Common myeloid progenitor, CD34-positive (primary cell): ENCODE measurements at regions not wholly inside any gene's neighbourhood (a gene's known extent, or its start where the extent isn't known, plus 50 kb on each side); places are given as distances from the start of the nearest gene placed in this dataset.

Experiments used
- CTCF ChIA-PET: fragments of 350-600 bp; sonication (Branson Sonifier 250); formaldehyde crosslinking; loops from one replicate; lab custom pipeline; 2021; ENCODE audit warnings: antibody characterized with exemption; lab: Charles Lee
- POLR2A ChIA-PET: fragments of 350-600 bp; sonication (Branson Sonifier 250); formaldehyde crosslinking; loops from one replicate; lab custom pipeline; 2021; ENCODE audit warnings: antibody characterized with exemption; lab: Charles Lee
- DNase-seq, 3 donors: peaks; one replicate each; pipeline versions ENCODE4 v3.0.0 to v3.0.0-alpha.2; 2013
- H3K27ac ChIP-seq, 2 experiments: 1 replicate in 1 of 2; 2 replicates in 1 of 2; pipeline ENCODE4 v1.7.0; 2013; ENCODE audit warnings: inconsistent platforms in 2 of 2, low read length in 2 of 2, mild to moderate bottlenecking in 2 of 2, low read depth in 1 of 2, moderate library complexity in 1 of 2; ENCODE audit not compliant: severe bottlenecking in 2 of 2, insufficient read depth in 1 of 2, poor library complexity in 1 of 2
- H3K27me3 ChIP-seq, 5 experiments: replicated peaks in 2 of 5; 1 replicate in 3 of 5; 2 replicates in 2 of 5; pipeline versions ENCODE4 v1.6.1 to v1.7.0; 2013; ENCODE audit warnings: low read length in 4 of 5, mild to moderate bottlenecking in 2 of 5, moderate library complexity in 2 of 5, inconsistent platforms in 1 of 5; ENCODE audit not compliant: insufficient read depth in 5 of 5, control insufficient read depth in 4 of 5
- H3K36me3 ChIP-seq, 4 experiments: 1 replicate in 2 of 4; 2 replicates in 2 of 4; pipeline versions ENCODE4 v1.6.1 to v1.7.0; 2013; ENCODE audit warnings: low read length in 3 of 4, control low read depth in 1 of 4, mild to moderate bottlenecking in 1 of 4; ENCODE audit not compliant: control insufficient read depth in 4 of 4, insufficient read depth in 4 of 4
- H3K4me1 ChIP-seq, 4 experiments: 1 replicate in 3 of 4; 2 replicates in 1 of 4; pipeline versions ENCODE4 v1.6.1 to v1.7.1; 2013; ENCODE audit warnings: low read length in 3 of 4, mild to moderate bottlenecking in 3 of 4, control low read depth in 1 of 4, inconsistent platforms in 1 of 4, moderate library complexity in 1 of 4; ENCODE audit not compliant: control insufficient read depth in 4 of 4, insufficient read depth in 4 of 4; ENCODE audit errors: control extremely low read depth in 1 of 4
- H3K4me3 ChIP-seq, 7 experiments: 1 replicate in 4 of 7; 2 replicates in 3 of 7; pipeline versions ENCODE4 v1.5.1 to v1.7.0; 2013; ENCODE audit warnings: mild to moderate bottlenecking in 7 of 7, low read length in 6 of 7, moderate library complexity in 6 of 7, inconsistent platforms in 2 of 7, low read depth in 2 of 7, control low read depth in 1 of 7; ENCODE audit not compliant: insufficient read depth in 4 of 7, control insufficient read depth in 1 of 7; ENCODE audit errors: extremely low read depth in 1 of 7
- H3K9me3 ChIP-seq, 5 experiments: 1 replicate in 4 of 5; 2 replicates in 1 of 5; pipeline versions ENCODE4 v1.6.1 to v1.7.1; 2013; ENCODE audit warnings: low read length in 4 of 5, mild to moderate bottlenecking in 2 of 5, inconsistent platforms in 1 of 5, low read depth in 1 of 5, moderate library complexity in 1 of 5; ENCODE audit not compliant: control insufficient read depth in 4 of 5, insufficient read depth in 2 of 5; ENCODE audit errors: control extremely low read depth in 1 of 5
- WGBS: methylation state at CpG from one replicate; pipeline ENCODE4 v1.1.5; 2013; ENCODE audit not compliant: insufficient coverage; 5-methylcytosine and 5-hydroxymethylcytosine counted together

DNA sequence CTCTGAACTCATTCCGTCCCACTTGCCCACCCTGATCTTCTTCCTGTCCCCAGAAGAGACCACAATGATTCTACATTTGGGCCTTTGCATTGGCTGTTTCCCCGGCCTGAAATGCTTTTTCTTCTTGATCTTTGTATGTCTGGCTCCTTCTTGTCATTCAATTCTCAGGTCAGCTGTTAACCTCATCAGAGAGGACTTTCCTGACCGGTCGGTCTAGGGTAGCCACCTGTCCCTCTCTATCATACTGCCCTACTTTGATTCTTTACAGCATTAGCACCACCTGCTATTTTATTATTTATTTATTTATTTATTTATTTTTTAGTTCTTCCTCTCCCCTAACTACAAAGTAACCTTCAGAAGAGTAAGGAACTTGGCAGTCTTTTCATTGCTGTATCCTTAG, 84.3 kb downstream of the DYRK2 start:
- H3K4me3 ChIP-seq: no peak overlapping the region
- ChIA-PET POLR2A (no interaction called here), CTCF (no interaction called here)
- WGBS: 100% methylated on average over 3 of the region's 4 CpGs
- no peak for DNase-seq
- peaks cover 0 to 1% (median 0%) of the 10 kb centered on the region in 5 experiments for H3K27me3 ChIP-seq
- H3K9me3 ChIP-seq: no peaks in the 10 kb centered on the region
- H3K4me1 ChIP-seq: no peaks in the 10 kb centered on the region
- no peak overlapping the region for H3K27ac ChIP-seq
- H3K36me3 ChIP-seq: no peaks in the 10 kb centered on the region

DNA sequence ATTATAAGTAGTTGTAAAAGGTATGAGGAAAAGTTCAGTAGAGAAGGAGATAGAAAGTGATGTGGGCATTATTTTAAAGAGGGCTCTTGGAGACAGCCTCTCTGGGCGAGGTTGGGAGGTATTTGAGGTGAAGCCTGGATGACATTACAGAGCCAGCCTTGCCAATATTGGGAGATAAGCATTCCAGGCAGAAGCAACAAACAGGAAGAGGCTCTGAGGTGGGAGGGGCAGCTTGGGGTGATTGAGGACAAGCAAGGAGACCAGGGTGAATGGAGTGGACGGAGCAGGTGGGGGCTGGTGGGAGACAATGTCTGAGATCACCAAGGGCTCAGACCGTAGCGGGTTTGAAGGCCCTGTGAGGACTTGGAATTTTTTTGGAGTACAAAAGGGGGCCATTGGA, 87.3 kb downstream of the DYRK2 start:
- no peak for DNase-seq
- Histone ChIP-seq H3K27ac (no peak overlapping the region), H3K36me3 (no peaks in the 10 kb centered on the region), H3K4me1 (no peaks in the 10 kb centered on the region), H3K27me3 (no peaks in the 10 kb centered on the region), H3K9me3 (no peaks in the 10 kb centered on the region), H3K4me3 (no peak overlapping the region)
- WGBS: 94% methylated on average over 4 of the region's 4 CpGs
- POLR2A ChIA-PET: no interaction called here
- CTCF ChIA-PET: no interaction called here

DNA sequence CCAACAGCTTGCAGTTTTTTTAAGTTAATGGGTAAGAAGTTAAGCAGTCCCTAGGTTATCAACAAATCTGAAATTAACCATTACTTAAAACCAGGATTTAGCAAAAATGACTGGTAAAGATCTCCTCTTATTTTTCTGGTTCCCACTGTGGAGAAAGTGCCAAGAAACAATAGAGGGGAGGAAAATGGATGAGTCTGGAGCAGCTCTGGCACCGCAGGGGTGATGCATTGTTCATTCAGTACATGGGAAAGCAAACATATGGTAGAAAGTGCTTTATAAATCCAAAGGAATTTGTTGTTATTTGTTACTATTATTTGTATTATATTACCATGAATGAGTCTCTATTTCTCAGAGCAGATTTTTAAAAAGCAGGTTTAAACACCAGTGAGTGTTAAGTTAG, 92.2 kb downstream of the DYRK2 start:
- ChIA-PET CTCF (no interaction called here), POLR2A (no interaction called here)
- Histone ChIP-seq H3K9me3 (no peaks in the 10 kb centered on the region), H3K36me3 (no peaks in the 10 kb centered on the region), H3K27me3 (peaks cover 0 to 2% (median 0%) of the 10 kb centered on the region in 5 experiments), H3K27ac (no peak overlapping the region), H3K4me1 (no peaks in the 10 kb centered on the region), H3K4me3 (no peak overlapping the region)
- WGBS: no CpG with 5 or more reads among the region's 1 CpG
- no peak for DNase-seq

DNA sequence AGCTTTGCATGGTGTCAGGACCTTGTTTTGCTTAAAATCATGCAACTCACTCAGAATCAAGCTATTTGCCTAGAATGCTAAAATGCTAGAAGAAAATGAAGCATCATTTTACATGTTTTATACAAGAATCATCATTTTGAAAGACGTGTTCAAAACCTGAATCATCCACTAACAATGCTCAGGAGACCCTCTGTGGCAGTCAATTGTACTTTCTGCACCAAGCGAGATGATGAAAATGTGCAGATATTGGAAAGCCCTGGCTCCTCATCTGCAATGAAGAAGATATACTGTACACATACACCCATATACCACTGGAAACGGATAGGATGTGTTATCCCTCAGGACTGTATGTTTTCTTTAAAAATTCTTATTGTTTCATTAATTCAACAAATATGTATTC, 92.7 kb downstream of the DYRK2 start:
- no peak for DNase-seq
- POLR2A ChIA-PET: no interaction called here
- WGBS: no CpG with 5 or more reads among the region's 3 CpGs
- no peaks in the 10 kb centered on the region for H3K4me1 ChIP-seq
- CTCF ChIA-PET: no interaction called here
- no peaks in the 10 kb centered on the region for H3K36me3 ChIP-seq
- H3K27ac ChIP-seq: no peak overlapping the region
- H3K4me3 ChIP-seq: no peak overlapping the region
- H3K9me3 ChIP-seq: no peaks in the 10 kb centered on the region
- peaks cover 0 to 2% (median 0%) of the 10 kb centered on the region in 5 experiments for H3K27me3 ChIP-seq

DNA sequence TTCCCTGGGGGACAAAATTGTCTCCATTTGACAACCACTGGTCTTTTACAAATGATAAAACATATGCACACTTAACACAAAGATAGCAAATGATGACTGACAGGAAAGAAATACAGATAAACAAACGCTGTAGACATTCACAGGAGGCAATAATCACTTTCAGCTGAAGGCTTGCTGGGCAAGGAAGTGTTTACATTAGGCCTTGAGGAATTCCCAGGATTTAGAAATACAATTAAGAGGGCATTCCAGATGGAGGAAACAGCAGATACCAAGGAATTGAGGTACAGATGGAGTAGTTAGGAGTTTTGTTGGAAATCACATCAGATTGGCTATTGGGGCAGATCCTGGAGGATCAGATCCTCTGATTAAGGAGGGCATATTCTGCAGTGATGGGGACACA, 93.9 kb downstream of the DYRK2 start:
- POLR2A ChIA-PET: interaction anchor here (0.6 kb wide), 1 partner anchor 215 kb away, joined by 3 read pairs; no protein-coding TSS in a partner anchor
- Histone ChIP-seq H3K4me3 (no peak overlapping the region), H3K27ac (no peak overlapping the region), H3K4me1 (no peaks in the 10 kb centered on the region), H3K36me3 (no peaks in the 10 kb centered on the region), H3K27me3 (peaks cover 0 to 2% (median 0%) of the 10 kb centered on the region in 5 experiments), H3K9me3 (no peaks in the 10 kb centered on the region)
- 88% methylated on average over 1 of the region's 1 CpG for WGBS
- CTCF ChIA-PET: no interaction called here
- no peak for DNase-seq

DNA sequence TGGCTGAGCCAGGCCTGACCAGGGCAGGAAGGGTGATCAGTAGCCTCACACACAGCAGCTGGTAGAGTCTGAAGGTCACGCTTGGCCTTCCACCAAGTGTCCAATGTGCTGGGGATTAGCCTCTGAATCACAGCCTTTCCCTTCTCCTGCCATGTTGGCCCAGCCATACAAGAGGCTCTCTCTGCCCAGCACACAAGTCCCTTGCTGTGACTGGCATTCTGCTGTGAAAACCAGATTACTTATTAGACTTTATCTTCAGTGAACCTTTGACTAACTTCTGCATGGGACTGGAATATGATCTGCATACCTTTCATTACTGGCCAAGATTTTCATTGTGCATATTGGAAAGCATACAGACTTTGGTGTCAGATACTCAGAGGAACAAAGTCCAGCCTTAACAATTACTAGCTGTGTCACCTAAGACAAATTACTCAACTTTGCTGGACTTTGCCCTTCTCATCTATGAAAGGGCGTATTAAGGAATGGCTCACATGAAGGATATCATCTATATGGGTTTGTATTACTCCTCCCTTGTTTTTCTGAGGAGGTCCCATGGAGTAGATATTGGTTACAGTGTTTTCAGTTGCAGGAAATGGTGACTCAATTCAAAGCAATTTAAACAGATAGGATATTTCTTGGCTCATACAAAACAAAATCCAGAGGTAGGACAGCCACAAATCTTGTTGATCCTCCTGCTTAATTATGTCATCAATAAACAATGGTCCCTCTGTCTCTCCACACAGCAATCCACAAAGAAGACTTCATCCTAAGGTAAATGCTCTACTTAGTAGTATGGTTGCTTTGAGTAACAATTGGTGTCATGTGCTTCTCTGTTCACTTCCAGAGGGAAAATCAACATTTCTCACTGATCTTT, 99.6 kb downstream of the DYRK2 start:
- ChIA-PET POLR2A (no interaction called here), CTCF (no interaction called here)
- no peak for DNase-seq
- Histone ChIP-seq H3K4me1 (no peaks in the 10 kb centered on the region), H3K27ac (no peak overlapping the region), H3K4me3 (no peak overlapping the region), H3K9me3 (no peaks in the 10 kb centered on the region), H3K27me3 (no peaks in the 10 kb centered on the region), H3K36me3 (no peaks in the 10 kb centered on the region)
- WGBS: 100% methylated on average over 1 of the region's 2 CpGs

DNA sequence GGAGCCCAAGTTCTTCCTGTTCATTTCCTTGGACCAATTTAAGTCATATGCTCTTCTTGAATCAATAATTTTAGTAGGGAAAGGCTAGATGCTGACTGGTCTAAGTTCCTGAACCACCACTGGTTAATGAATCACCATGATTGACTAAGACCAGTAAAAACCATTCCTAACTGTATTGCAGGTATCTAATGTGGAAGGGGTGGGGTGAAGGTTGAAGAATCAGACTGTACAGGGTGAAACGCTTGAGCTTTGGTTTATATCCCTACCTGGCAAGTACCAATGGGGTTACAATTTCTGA, 100.1 kb downstream of the DYRK2 start:
- Histone ChIP-seq H3K27ac (no peak overlapping the region), H3K4me3 (no peak overlapping the region), H3K9me3 (no peaks in the 10 kb centered on the region), H3K36me3 (no peaks in the 10 kb centered on the region), H3K4me1 (no peaks in the 10 kb centered on the region), H3K27me3 (no peaks in the 10 kb centered on the region)
- 100% methylated on average over 1 of the region's 1 CpG for WGBS
- POLR2A ChIA-PET: no interaction called here
- no peak for DNase-seq
- CTCF ChIA-PET: no interaction called here
